ENCODE measurements at regions not wholly inside any gene's neighbourhood (a gene's known extent, or its start where the extent isn't known, plus 50 kb on each side); places are given as distances from the start of the nearest gene placed in this dataset.

DNA sequence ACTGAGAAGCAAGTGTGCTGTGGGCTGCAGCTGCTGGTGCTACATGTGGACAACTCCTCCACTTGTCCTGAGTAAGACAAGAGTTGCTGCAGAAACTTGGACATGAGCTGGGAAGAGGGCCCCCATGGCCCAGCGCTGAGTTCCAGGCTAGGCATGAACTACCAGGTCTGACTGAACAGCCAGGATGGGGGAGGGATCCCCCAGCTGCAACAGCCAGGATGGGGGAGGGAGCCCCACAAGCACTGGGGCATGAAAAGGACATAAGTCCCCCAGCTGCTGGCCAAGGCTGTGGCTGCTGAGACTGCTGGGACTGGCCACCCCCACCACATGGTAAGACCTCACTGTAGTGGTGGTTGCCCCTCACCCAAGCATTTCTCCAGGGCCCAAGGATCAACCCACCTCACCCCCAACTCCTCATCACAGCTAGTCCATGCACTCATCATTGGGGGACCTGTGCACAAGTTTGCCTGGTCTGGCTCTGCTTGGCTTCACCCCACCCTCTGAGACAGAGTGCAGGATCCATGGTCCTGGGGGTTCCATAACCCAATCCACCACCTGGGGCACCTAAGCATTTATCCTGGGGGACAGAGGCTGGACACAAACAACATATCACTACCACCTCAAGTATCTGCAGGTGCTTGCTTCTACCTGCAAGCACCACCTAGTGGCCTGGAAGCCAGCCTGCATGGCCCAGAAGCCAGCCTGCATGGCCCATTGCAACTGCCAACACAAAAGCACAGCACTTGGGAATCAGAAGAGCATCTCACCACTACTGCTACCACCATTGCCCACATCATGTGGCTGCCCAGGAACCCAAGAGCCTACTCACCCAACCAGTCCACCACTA is 84.5 kb upstream of the STT3B start:
- H3K27ac Mint-ChIP-seq: no peak overlapping the region
- TF ChIP-seq, protein P1, sequence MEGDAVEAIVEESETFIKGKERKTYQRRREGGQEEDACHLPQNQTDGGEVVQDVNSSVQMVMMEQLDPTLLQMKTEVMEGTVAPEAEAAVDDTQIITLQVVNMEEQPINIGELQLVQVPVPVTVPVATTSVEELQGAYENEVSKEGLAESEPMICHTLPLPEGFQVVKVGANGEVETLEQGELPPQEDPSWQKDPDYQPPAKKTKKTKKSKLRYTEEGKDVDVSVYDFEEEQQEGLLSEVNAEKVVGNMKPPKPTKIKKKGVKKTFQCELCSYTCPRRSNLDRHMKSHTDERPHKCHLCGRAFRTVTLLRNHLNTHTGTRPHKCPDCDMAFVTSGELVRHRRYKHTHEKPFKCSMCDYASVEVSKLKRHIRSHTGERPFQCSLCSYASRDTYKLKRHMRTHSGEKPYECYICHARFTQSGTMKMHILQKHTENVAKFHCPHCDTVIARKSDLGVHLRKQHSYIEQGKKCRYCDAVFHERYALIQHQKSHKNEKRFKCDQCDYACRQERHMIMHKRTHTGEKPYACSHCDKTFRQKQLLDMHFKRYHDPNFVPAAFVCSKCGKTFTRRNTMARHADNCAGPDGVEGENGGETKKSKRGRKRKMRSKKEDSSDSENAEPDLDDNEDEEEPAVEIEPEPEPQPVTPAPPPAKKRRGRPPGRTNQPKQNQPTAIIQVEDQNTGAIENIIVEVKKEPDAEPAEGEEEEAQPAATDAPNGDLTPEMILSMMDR (IDR thresholded peaks at IDR 0.05): peak; percentile 41
- H3K4me3 Mint-ChIP-seq: no peak overlapping the region
- 95% methylated on average over 1 of the region's 1 CpG for WGBS (ENCODE audit: insufficient coverage)
- Histone ChIP-seq H3K4me3 (ENCODE audit: low read length) (no peak overlapping the region), H3K4me1 (ENCODE audit: control insufficient read depth, insufficient read depth, low read length) (peaks cover 11% of the 10 kb centered on the region), H3K27me3 (ENCODE audit: control insufficient read depth, insufficient read depth, low read length) (no peaks in the 10 kb centered on the region), H3K27ac (ENCODE audit: low read length) (no peak overlapping the region), H3K36me3 (ENCODE audit: control insufficient read depth, insufficient read depth, low read length) (no peaks in the 10 kb centered on the region), H3K9me3 (ENCODE audit: control insufficient read depth, insufficient read depth, low read length) (no peaks in the 10 kb centered on the region)
- H3K4me1 Mint-ChIP-seq: peaks cover 9 to 11% of the 10 kb centered on the region in 2 donors
- DNase-seq: peak in 1 of 2 donors; percentile 56
- H3K27me3 Mint-ChIP-seq (ENCODE audit: low read depth in 2 of 2): no peaks in the 10 kb centered on the region
- H3K9me3 Mint-ChIP-seq: no peaks in the 10 kb centered on the region
- intact Hi-C loops (cut with micrococcal nuclease): no loop called here
- peak; percentile 39 to 75 (median 57) for ATAC-seq
- no peaks in the 10 kb centered on the region for H3K36me3 Mint-ChIP-seq

DNA sequence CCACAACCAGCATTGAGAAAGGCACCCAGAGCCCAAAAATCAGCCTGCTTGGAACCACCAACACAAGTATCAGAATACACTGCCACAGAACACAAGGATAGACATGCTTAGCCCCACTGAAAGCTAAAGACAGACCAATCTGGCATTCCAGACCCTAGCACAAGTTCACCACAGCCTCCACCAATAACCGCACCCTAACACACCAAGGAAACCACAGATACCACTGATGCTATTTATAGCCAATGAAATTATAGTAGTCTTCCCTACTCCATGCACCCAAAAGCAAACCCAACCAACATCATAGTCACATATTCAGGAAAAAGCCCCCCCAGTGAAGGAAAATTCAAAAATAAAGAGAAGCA is 83.9 kb upstream of the STT3B start:
- Mint-ChIP-seq H3K4me1 (peaks cover 9 to 11% of the 10 kb centered on the region in 2 donors), H3K27ac (no peak overlapping the region), H3K9me3 (no peaks in the 10 kb centered on the region), H3K27me3 (ENCODE audit: low read depth in 2 of 2) (peaks cover 0 to 3% of the 10 kb centered on the region in 2 donors), H3K36me3 (no peaks in the 10 kb centered on the region), H3K4me3 (no peak overlapping the region)
- no peaks in the 10 kb centered on the region for H3K27me3 ChIP-seq (ENCODE audit: control insufficient read depth, insufficient read depth, low read length)
- no peak overlapping the region for H3K4me3 ChIP-seq (ENCODE audit: low read length)
- no peaks in the 10 kb centered on the region for H3K9me3 ChIP-seq (ENCODE audit: control insufficient read depth, insufficient read depth, low read length)
- intact Hi-C loops (cut with micrococcal nuclease): no loop called here
- peak in 1 of 3 donors; percentile 8 for ATAC-seq
- peaks cover 11% of the 10 kb centered on the region for H3K4me1 ChIP-seq (ENCODE audit: control insufficient read depth, insufficient read depth, low read length)
- WGBS (ENCODE audit: insufficient coverage): 8% methylated on average over 1 of the region's 1 CpG
- no peak for DNase-seq
- TF ChIP-seq, protein P1 (IDR thresholded peaks at IDR 0.05): no peak
- H3K36me3 ChIP-seq (ENCODE audit: control insufficient read depth, insufficient read depth, low read length): no peaks in the 10 kb centered on the region
- H3K27ac ChIP-seq (ENCODE audit: low read length): no peak overlapping the region

DNA sequence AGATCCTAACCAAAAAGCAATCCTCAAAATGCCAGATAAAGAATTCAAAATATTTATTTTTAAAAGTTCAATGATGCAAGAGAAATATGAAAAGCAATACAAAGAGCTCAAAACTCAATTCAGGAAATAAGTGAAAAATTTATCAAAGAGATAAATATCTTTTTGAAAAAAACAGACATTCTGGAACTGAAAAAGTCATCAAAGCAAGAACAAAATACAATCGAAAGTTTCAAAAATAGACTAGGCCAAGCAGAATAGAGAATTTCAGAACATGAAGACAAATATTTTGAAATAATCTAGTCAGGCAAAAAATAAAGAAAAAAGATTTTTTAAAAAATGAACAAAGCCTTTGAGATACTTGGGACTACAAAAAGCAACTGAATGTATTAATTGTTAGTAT is 83.4 kb upstream of the STT3B start:
- ATAC-seq (no peak), DNase-seq (no peak)
- TF ChIP-seq, protein P1 (IDR thresholded peaks at IDR 0.05): no peak
- Mint-ChIP-seq H3K36me3 (no peaks in the 10 kb centered on the region), H3K27ac (no peak overlapping the region), H3K9me3 (no peaks in the 10 kb centered on the region), H3K4me3 (no peak overlapping the region), H3K4me1 (peaks cover 9 to 11% of the 10 kb centered on the region in 2 donors), H3K27me3 (ENCODE audit: low read depth in 2 of 2) (peaks cover 0 to 3% of the 10 kb centered on the region in 2 donors)
- intact Hi-C loops (cut with micrococcal nuclease): no loop called here
- no peak overlapping the region for H3K4me3 ChIP-seq (ENCODE audit: low read length)
- WGBS (ENCODE audit: insufficient coverage): no CpG with 5 or more reads among the region's 1 CpG
- H3K27ac ChIP-seq (ENCODE audit: low read length): no peak overlapping the region
- H3K9me3 ChIP-seq (ENCODE audit: control insufficient read depth, insufficient read depth, low read length): no peaks in the 10 kb centered on the region
- H3K4me1 ChIP-seq (ENCODE audit: control insufficient read depth, insufficient read depth, low read length): peaks cover 11% of the 10 kb centered on the region
- no peaks in the 10 kb centered on the region for H3K27me3 ChIP-seq (ENCODE audit: control insufficient read depth, insufficient read depth, low read length)
- H3K36me3 ChIP-seq (ENCODE audit: control insufficient read depth, insufficient read depth, low read length): no peaks in the 10 kb centered on the region

DNA sequence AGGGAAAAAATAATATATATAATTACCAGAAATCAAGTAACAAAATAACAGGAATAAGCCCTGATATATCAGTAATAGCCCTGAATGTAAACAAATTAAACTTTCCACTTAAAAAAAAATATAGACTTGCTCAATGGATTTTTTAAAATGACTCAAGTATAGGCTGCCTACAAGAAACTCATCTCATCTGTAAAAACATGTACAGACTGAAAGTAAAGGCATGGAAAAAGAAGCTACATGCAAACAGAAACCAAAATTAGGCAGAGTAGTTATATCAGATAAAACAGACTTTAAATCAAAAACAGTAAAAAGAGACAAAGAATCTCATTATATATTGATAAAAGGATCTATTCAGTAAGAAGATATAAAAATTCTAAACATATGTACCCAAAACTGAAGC is 82.4 kb upstream of the STT3B start:
- Histone ChIP-seq H3K4me1 (ENCODE audit: control insufficient read depth, insufficient read depth, low read length) (peaks cover 11% of the 10 kb centered on the region), H3K27me3 (ENCODE audit: control insufficient read depth, insufficient read depth, low read length) (no peaks in the 10 kb centered on the region), H3K36me3 (ENCODE audit: control insufficient read depth, insufficient read depth, low read length) (no peaks in the 10 kb centered on the region), H3K4me3 (ENCODE audit: low read length) (no peak overlapping the region), H3K27ac (ENCODE audit: low read length) (no peak overlapping the region), H3K9me3 (ENCODE audit: control insufficient read depth, insufficient read depth, low read length) (no peaks in the 10 kb centered on the region)
- TF ChIP-seq, protein P1 (IDR thresholded peaks at IDR 0.05): no peak
- Mint-ChIP-seq H3K27ac (no peak overlapping the region), H3K4me1 (peaks cover 9 to 11% of the 10 kb centered on the region in 2 donors), H3K27me3 (ENCODE audit: low read depth in 2 of 2) (peaks cover 0 to 4% of the 10 kb centered on the region in 2 donors), H3K36me3 (no peaks in the 10 kb centered on the region), H3K9me3 (no peaks in the 10 kb centered on the region), H3K4me3 (no peak overlapping the region)
- intact Hi-C loops (cut with micrococcal nuclease): no loop called here
- no peak for DNase-seq
- ATAC-seq: no peak
